CD4-positive, alpha-beta T cell (primary cell): ENCODE measurements at regions not wholly inside any gene's neighbourhood (a gene's known extent, or its start where the extent isn't known, plus 50 kb on each side); places are given as distances from the start of the nearest gene placed in this dataset.

Experiments
- ATAC-seq: fragments of 200-7000 bp; cut with Tn5 transposase; one replicate; pipeline ENCODE4 v1.10.0; 2022; ENCODE audit warnings: mild to moderate bottlenecking; ENCODE audit not compliant: poor library complexity
- CTCF ChIA-PET: fragments of 350-600 bp; sonication (Branson Sonifier 250); formaldehyde crosslinking; loops from one replicate; lab custom pipeline; 2021; ENCODE audit warnings: antibody characterized with exemption, inconsistent platforms; lab: Charles Lee
- POLR2A ChIA-PET: fragments of 350-600 bp; sonication (Branson Sonifier 250); formaldehyde crosslinking; loops from one replicate; lab custom pipeline; 2021; ENCODE audit warnings: antibody characterized with exemption, inconsistent platforms; lab: Charles Lee
- DNase-seq, 14 experiments: peaks; one replicate each; pipeline ENCODE4 v3.0.0-alpha.2; 2013 to 2020; ENCODE audit warnings: mixed read lengths in 2 of 14
- H3K27ac ChIP-seq, 2 donors: one replicate each; pipeline versions ENCODE4 v1.5.1 to v1.7.0; 2013; ENCODE audit warnings: low read length in 2 of 2, low read depth in 1 of 2, mild to moderate bottlenecking in 1 of 2
- H3K27me3 ChIP-seq, 2 experiments: 1 replicate in 1 of 2; 2 replicates in 1 of 2; pipeline versions ENCODE4 v1.6.1 to v1.7.0; 2013; ENCODE audit warnings: low read length in 2 of 2, control low read depth in 1 of 2, mild to moderate bottlenecking in 1 of 2, moderate library complexity in 1 of 2; ENCODE audit not compliant: insufficient read depth in 2 of 2, control insufficient read depth in 1 of 2
- H3K36me3 ChIP-seq: one replicate; pipeline ENCODE4 v1.6.1; 2013; ENCODE audit warnings: low read length, control low read depth; ENCODE audit not compliant: insufficient read depth
- H3K4me1 ChIP-seq: one replicate; pipeline ENCODE4 v1.6.1; 2013; ENCODE audit warnings: low read length, control low read depth; ENCODE audit not compliant: insufficient read depth
- H3K4me3 ChIP-seq: one replicate; pipeline ENCODE4 v1.5.1; 2013; ENCODE audit warnings: mild to moderate bottlenecking, low read length, moderate library complexity
- H3K9me3 ChIP-seq, 2 experiments: 1 replicate in 1 of 2; 2 replicates in 1 of 2; pipeline versions ENCODE4 v1.6.1 to v1.7.0; 2013; ENCODE audit warnings: low read length in 2 of 2, mild to moderate bottlenecking in 2 of 2, control low read depth in 1 of 2, moderate library complexity in 1 of 2; ENCODE audit not compliant: control insufficient read depth in 1 of 2, insufficient read depth in 1 of 2
- H3K27ac Mint-ChIP-seq: one replicate; pipeline ENCODE4 v1.8.0; 2020; ENCODE audit warnings: mixed read lengths
- H3K27me3 Mint-ChIP-seq: one replicate; pipeline ENCODE4 v1.8.0; 2021; ENCODE audit warnings: mixed read lengths
- H3K36me3 Mint-ChIP-seq: one replicate; pipeline ENCODE4 v1.8.0; 2021; ENCODE audit warnings: low read depth, mixed read lengths
- H3K4me1 Mint-ChIP-seq: one replicate; pipeline ENCODE4 v1.8.0; 2021; ENCODE audit warnings: low read depth, mixed read lengths
- H3K4me3 Mint-ChIP-seq: one replicate; pipeline ENCODE4 v1.8.0; 2020; ENCODE audit warnings: mild to moderate bottlenecking, mixed read lengths
- H3K9me3 Mint-ChIP-seq: one replicate; pipeline ENCODE4 v1.8.0; 2020; ENCODE audit warnings: mixed read lengths
- CTCF ChIP-seq: fragments of 200-600 bp; IDR thresholded peaks from one replicate; pipeline ENCODE4 v1.8.0; 2022; ENCODE audit warnings: antibody characterized with exemption, mild to moderate bottlenecking
- intact Hi-C, 2 experiments: fragments of 100-400 bp; cut with DNase I in 1 of 2; cut with micrococcal nuclease in 1 of 2; formaldehyde crosslinking; loops; one replicate each; pipeline versions ENCODE4 v1.15.1 to v1.9.0; 2023 to 2025; cut with DNase I, micrococcal nuclease

GRCh38 chr10:3639546-3639945 lies 145.5 kb downstream of the KLF6 start:
- Histone ChIP-seq H3K27me3 (no peaks in the 10 kb centered on the region), H3K4me1 (no peaks in the 10 kb centered on the region), H3K27ac (no peak overlapping the region), H3K4me3 (no peak overlapping the region), H3K36me3 (no peaks in the 10 kb centered on the region), H3K9me3 (no peaks in the 10 kb centered on the region)
- CTCF ChIA-PET = no interaction called here
- no peak overlapping the region for H3K4me3 Mint-ChIP-seq
- ATAC-seq (no peak), DNase-seq (no peak)
- no peak for TF ChIP-seq CTCF
- H3K36me3 Mint-ChIP-seq = no peaks in the 10 kb centered on the region
- POLR2A ChIA-PET = no interaction called here
- H3K9me3 Mint-ChIP-seq = no peaks in the 10 kb centered on the region
- H3K27ac Mint-ChIP-seq = no peak overlapping the region
- no peaks in the 10 kb centered on the region for H3K4me1 Mint-ChIP-seq
- intact Hi-C loops = no loop called here
- H3K27me3 Mint-ChIP-seq = no peaks in the 10 kb centered on the region

- no peaks in the 10 kb centered on the region for H3K36me3 Mint-ChIP-seq
- no peak for TF ChIP-seq CTCF
- no peak overlapping the region for H3K4me3 ChIP-seq
- intact Hi-C loops = no loop called here
- no peaks in the 10 kb centered on the region for H3K4me1 Mint-ChIP-seq
- no peaks in the 10 kb centered on the region for H3K27me3 ChIP-seq
- H3K27me3 Mint-ChIP-seq = no peaks in the 10 kb centered on the region
- no peak overlapping the region for H3K27ac ChIP-seq
- no peaks in the 10 kb centered on the region for H3K9me3 ChIP-seq
- no peaks in the 10 kb centered on the region for H3K9me3 Mint-ChIP-seq
- ATAC-seq (no peak), DNase-seq (no peak)
- POLR2A ChIA-PET = no interaction called here
- no peaks in the 10 kb centered on the region for H3K36me3 ChIP-seq
- CTCF ChIA-PET = no interaction called here
- no peaks in the 10 kb centered on the region for H3K4me1 ChIP-seq
- no peak overlapping the region for H3K4me3 Mint-ChIP-seq
- H3K27ac Mint-ChIP-seq = no peak overlapping the region
These were observed 148.4 kb downstream of the KLF6 start for GRCh38 chr10:3636356-3637181.

DNA sequence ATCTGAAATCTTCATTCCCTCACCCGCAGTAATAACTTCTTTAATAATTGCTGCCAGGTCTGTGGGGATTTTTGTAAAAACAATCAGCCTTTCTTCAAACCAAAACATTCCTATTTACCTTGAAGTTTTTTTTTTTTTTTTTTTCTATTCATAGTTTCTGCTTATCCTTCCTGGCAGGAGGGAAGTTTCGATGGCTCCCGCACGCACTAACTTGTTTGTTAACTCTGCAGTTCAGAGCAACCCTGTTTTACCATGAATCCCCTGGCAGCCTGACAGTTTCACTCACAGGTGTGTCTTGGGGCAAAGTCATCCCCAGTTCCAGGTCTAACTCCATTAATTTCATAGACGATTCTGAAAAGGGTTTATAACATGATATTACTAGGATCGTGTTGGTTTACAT lies 149.3 kb downstream of the KLF6 start:
- no peak for TF ChIP-seq CTCF
- no peaks in the 10 kb centered on the region for H3K4me1 ChIP-seq
- ATAC-seq (no peak), DNase-seq (no peak)
- ChIA-PET POLR2A (no interaction called here), CTCF (no interaction called here)
- no peaks in the 10 kb centered on the region for H3K36me3 ChIP-seq
- no peaks in the 10 kb centered on the region for H3K9me3 ChIP-seq
- no peak overlapping the region for H3K4me3 Mint-ChIP-seq
- H3K27me3 ChIP-seq = no peaks in the 10 kb centered on the region
- no peaks in the 10 kb centered on the region for H3K36me3 Mint-ChIP-seq
- H3K4me1 Mint-ChIP-seq = no peaks in the 10 kb centered on the region
- no peak overlapping the region for H3K27ac ChIP-seq
- no peak overlapping the region for H3K27ac Mint-ChIP-seq
- no peaks in the 10 kb centered on the region for H3K27me3 Mint-ChIP-seq
- H3K4me3 ChIP-seq = no peak overlapping the region
- intact Hi-C loops = no loop called here
- no peaks in the 10 kb centered on the region for H3K9me3 Mint-ChIP-seq
